ENCODE measurements at regions not wholly inside any gene's neighbourhood (a gene's known extent, or its start where the extent isn't known, plus 50 kb on each side); places are given as distances from the start of the nearest gene placed in this dataset.

- TF ChIP-seq, protein P1, sequence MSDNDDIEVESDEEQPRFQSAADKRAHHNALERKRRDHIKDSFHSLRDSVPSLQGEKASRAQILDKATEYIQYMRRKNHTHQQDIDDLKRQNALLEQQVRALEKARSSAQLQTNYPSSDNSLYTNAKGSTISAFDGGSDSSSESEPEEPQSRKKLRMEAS (IDR thresholded peaks at IDR 0.05): no peak
- no peak for TF ChIP-seq ZBTB7A (IDR thresholded peaks at IDR 0.05; ENCODE audit: low read depth)
Observed at GRCh38 chr7:91323626-91324158, 59.5 kb downstream of the FZD1 start.

DNA sequence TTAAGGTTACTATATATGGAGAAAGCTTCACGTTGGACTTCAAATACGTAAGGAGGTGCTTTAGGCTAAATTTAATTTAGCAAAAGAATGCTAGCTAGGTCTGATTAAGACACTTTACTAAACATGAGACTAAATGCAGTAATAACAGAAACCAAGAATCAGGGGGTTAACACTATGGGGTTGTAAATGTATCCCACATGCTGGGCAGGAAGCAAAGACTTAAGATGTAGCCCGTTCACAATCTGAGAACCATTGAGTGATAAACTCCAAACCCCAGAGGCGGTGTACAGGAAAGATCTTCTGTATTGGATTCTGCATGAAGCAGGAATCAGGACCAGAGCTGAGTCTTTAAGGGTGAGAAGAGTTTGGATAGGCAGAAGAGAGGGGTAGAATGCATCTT lies 60.4 kb downstream of the FZD1 start:
- TF ChIP-seq YY1 (IDR thresholded peaks at IDR 0.05; ENCODE audit: low read depth) (no peak), TEAD4 (IDR thresholded peaks at IDR 0.05) (no peak), NFIC (IDR thresholded peaks at IDR 0.05) (no peak), CEBPB (IDR thresholded peaks at IDR 0.05) (no peak)
- TF ChIP-seq, protein P1 (IDR thresholded peaks at IDR 0.05): no peak

- no peak for TF ChIP-seq CEBPB (IDR thresholded peaks at IDR 0.05)
- TF ChIP-seq YY1 (IDR thresholded peaks at IDR 0.05; ENCODE audit: low read depth): no peak
- TF ChIP-seq, protein P2, sequence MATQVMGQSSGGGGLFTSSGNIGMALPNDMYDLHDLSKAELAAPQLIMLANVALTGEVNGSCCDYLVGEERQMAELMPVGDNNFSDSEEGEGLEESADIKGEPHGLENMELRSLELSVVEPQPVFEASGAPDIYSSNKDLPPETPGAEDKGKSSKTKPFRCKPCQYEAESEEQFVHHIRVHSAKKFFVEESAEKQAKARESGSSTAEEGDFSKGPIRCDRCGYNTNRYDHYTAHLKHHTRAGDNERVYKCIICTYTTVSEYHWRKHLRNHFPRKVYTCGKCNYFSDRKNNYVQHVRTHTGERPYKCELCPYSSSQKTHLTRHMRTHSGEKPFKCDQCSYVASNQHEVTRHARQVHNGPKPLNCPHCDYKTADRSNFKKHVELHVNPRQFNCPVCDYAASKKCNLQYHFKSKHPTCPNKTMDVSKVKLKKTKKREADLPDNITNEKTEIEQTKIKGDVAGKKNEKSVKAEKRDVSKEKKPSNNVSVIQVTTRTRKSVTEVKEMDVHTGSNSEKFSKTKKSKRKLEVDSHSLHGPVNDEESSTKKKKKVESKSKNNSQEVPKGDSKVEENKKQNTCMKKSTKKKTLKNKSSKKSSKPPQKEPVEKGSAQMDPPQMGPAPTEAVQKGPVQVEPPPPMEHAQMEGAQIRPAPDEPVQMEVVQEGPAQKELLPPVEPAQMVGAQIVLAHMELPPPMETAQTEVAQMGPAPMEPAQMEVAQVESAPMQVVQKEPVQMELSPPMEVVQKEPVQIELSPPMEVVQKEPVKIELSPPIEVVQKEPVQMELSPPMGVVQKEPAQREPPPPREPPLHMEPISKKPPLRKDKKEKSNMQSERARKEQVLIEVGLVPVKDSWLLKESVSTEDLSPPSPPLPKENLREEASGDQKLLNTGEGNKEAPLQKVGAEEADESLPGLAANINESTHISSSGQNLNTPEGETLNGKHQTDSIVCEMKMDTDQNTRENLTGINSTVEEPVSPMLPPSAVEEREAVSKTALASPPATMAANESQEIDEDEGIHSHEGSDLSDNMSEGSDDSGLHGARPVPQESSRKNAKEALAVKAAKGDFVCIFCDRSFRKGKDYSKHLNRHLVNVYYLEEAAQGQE (IDR thresholded peaks at IDR 0.05; ENCODE audit: low read depth): no peak
- no peak for TF ChIP-seq CREB1 (IDR thresholded peaks at IDR 0.05; ENCODE audit: low read depth)
- no peak for TF ChIP-seq RAD21 (IDR thresholded peaks at IDR 0.05; ENCODE audit: low read depth)
- TF ChIP-seq TAF1 (IDR thresholded peaks at IDR 0.05; ENCODE audit: low read depth): no peak
- TF ChIP-seq EGR1 (IDR thresholded peaks at IDR 0.05): no peak
- TF ChIP-seq ZBTB7A (IDR thresholded peaks at IDR 0.05; ENCODE audit: low read depth): no peak
- no peak for TF ChIP-seq TCF12 (IDR thresholded peaks at IDR 0.05; ENCODE audit: low read depth)
- TF ChIP-seq NFIC (IDR thresholded peaks at IDR 0.05): no peak
- TF ChIP-seq, protein P1 (IDR thresholded peaks at IDR 0.05): no peak
Observed at GRCh38 chr7:91325726-91326125, 61.5 kb downstream of the FZD1 start.

DNA sequence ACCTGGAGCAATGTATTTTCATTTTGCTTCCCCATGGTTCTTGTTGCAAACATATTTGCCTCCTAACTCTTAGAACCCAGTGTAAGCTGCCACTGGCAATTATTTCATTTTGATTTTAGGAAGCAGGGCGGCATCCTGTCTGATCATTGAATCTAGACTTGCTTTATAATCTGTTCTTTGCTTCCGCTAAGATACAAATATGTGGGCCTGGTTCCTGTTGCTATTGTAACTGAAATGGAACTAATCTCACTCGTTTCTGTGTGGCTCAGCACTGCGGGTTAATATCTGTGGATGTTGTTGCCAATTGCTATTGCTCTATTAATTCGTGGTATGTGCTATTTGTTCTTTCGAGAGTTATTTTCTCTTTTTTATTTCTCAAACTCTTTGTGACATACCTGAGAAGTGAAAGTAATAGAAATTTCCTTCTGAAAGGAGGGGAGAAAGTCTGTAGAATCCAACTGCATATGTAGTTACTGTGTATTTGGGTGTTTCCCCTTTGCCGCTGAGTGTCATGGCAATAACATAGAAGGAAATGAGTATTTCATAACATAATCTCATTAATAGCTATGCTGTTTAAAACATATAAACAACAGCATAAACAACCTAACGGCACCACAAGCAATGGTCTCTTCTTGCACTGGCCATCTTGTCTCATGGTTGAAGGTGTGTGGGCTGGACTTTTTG lies 62.4 kb downstream of the FZD1 start:
- TF ChIP-seq, protein P2 (IDR thresholded peaks at IDR 0.05; ENCODE audit: low read depth): no peak
- TF ChIP-seq EGR1 (IDR thresholded peaks at IDR 0.05): no peak
- TF ChIP-seq ZBTB7A (IDR thresholded peaks at IDR 0.05; ENCODE audit: low read depth): no peak
- no peak for TF ChIP-seq FOXM1 (IDR thresholded peaks at IDR 0.05; ENCODE audit: borderline replicate concordance, low read depth)
- no peak for TF ChIP-seq YY1 (IDR thresholded peaks at IDR 0.05; ENCODE audit: low read depth)
- no peak for TF ChIP-seq EP300 (IDR thresholded peaks at IDR 0.05; ENCODE audit: borderline replicate concordance)
- no peak for TF ChIP-seq TEAD4 (IDR thresholded peaks at IDR 0.05)
- no peak for TF ChIP-seq CREB1 (IDR thresholded peaks at IDR 0.05; ENCODE audit: low read depth)
- TF ChIP-seq, protein P3, sequence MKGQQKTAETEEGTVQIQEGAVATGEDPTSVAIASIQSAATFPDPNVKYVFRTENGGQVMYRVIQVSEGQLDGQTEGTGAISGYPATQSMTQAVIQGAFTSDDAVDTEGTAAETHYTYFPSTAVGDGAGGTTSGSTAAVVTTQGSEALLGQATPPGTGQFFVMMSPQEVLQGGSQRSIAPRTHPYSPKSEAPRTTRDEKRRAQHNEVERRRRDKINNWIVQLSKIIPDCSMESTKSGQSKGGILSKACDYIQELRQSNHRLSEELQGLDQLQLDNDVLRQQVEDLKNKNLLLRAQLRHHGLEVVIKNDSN (IDR thresholded peaks at IDR 0.05): no peak
- TF ChIP-seq NFIC (IDR thresholded peaks at IDR 0.05): no peak
- TF ChIP-seq, protein P1 (IDR thresholded peaks at IDR 0.05): no peak
- no peak for TF ChIP-seq RAD21 (IDR thresholded peaks at IDR 0.05; ENCODE audit: low read depth)
- TF ChIP-seq CEBPB (IDR thresholded peaks at IDR 0.05): no peak
- no peak for TF ChIP-seq TCF12 (IDR thresholded peaks at IDR 0.05; ENCODE audit: low read depth)
- TF ChIP-seq TAF1 (IDR thresholded peaks at IDR 0.05; ENCODE audit: low read depth): no peak

- TF ChIP-seq TCF12 (IDR thresholded peaks at IDR 0.05; ENCODE audit: low read depth): no peak
- TF ChIP-seq, protein P3 (IDR thresholded peaks at IDR 0.05): no peak
Observed at GRCh38 chr7:91327346-91327745, 63.1 kb downstream of the FZD1 start.

- TF ChIP-seq RAD21 (IDR thresholded peaks at IDR 0.05; ENCODE audit: low read depth) (no peak), CEBPB (IDR thresholded peaks at IDR 0.05) (no peak), NFIC (IDR thresholded peaks at IDR 0.05) (no peak), TAF1 (IDR thresholded peaks at IDR 0.05; ENCODE audit: low read depth) (no peak), TCF12 (IDR thresholded peaks at IDR 0.05; ENCODE audit: low read depth) (no peak), ZBTB7A (IDR thresholded peaks at IDR 0.05; ENCODE audit: low read depth) (no peak), YY1 (IDR thresholded peaks at IDR 0.05; ENCODE audit: low read depth) (no peak), EGR1 (IDR thresholded peaks at IDR 0.05) (no peak)
- TF ChIP-seq, protein P2 (IDR thresholded peaks at IDR 0.05; ENCODE audit: low read depth): no peak
- TF ChIP-seq, protein P3 (IDR thresholded peaks at IDR 0.05): no peak
- TF ChIP-seq, protein P1 (IDR thresholded peaks at IDR 0.05): no peak
Observed at GRCh38 chr7:91329571-91329970, 65.3 kb downstream of the FZD1 start.

All from Ishikawa (cell line).